A673 (cell line): ENCODE measurements at regions not wholly inside any gene's neighbourhood (a gene's known extent, or its start where the extent isn't known, plus 50 kb on each side); places are given as distances from the start of the nearest gene placed in this dataset.

ENCODE experiments used
- CTCF ChIP-seq: fragments of 300-800, 200-600 bp; sonication (generic); conservative IDR thresholded peaks from 2 replicates; pipeline ENCODE4 v1.5.1; 2017; ENCODE audit warnings: low read depth, mild to moderate bottlenecking, antibody characterized with exemption, low read length, moderate library complexity, mixed read lengths
- EZH2 ChIP-seq: fragments of 200-600 bp; sonication (generic); IDR thresholded peaks from 2 replicates; pipeline ENCODE4 v1.6.1; 2017; ENCODE audit warnings: borderline replicate concordance, low read depth, mild to moderate bottlenecking, mixed read lengths, antibody characterized with exemption, low read length; ENCODE audit not compliant: poor library complexity, severe bottlenecking

DNA sequence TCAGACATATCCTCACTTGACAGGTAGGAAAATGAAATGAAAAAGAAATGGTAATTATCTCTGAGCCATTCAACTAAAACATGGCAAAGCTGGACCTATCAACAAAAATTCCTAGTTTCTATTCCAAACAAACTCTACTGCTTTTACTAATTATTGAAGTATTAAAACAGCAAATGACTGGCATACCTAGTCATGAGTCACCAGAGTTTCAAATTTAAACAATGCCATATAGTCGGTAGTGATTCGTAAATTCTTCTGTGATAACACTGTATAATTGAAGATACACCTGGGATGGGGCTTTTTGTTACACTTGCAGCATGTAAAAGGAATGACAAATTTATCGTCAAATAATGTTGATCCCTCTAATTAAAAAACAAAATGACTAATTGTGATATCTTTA, 153.1 kb upstream of the THUMPD2 start:
- no peak for TF ChIP-seq CTCF
- TF ChIP-seq EZH2 = no peak
